A673 (cell line): ENCODE measurements at regions not wholly inside any gene's neighbourhood (a gene's known extent, or its start where the extent isn't known, plus 50 kb on each side); places are given as distances from the start of the nearest gene placed in this dataset.

Experiments
- CTCF ChIP-seq: fragments of 300-800, 200-600 bp; sonication (generic); conservative IDR thresholded peaks from 2 replicates; pipeline ENCODE4 v1.5.1; 2017; ENCODE audit warnings: low read depth, mild to moderate bottlenecking, antibody characterized with exemption, low read length, moderate library complexity, mixed read lengths
- EZH2 ChIP-seq: fragments of 200-600 bp; sonication (generic); IDR thresholded peaks from 2 replicates; pipeline ENCODE4 v1.6.1; 2017; ENCODE audit warnings: borderline replicate concordance, low read depth, mild to moderate bottlenecking, mixed read lengths, antibody characterized with exemption, low read length; ENCODE audit not compliant: poor library complexity, severe bottlenecking

DNA sequence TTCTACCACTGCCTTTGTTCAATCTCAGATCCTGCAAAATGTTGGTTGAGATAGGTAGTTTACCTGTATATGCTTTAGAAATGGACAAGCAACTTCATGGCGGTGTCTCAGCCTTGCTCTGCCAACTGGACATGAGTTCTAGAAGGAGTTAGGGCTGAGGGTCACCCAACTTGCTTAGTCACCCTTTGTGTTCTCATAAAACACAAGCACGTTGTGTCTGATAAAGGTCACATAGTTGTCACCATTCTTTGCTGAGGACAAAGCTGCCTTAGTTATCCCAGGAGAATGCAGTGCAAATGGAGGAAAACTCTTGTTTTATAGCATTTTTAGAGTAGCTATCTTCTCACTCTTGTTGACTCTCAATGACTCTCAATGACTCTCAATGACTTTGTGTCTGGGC is 218.4 kb upstream of the TMTC4 start:
- TF ChIP-seq CTCF (no peak), EZH2 (no peak)
